Right renal pelvis (tissue), 4 donors: ENCODE measurements at regions not wholly inside any gene's neighbourhood (a gene's known extent, or its start where the extent isn't known, plus 50 kb on each side); places are given as distances from the start of the nearest gene placed in this dataset.

Source experiments
- DNase-seq, 4 donors: peaks; one replicate each; pipeline ENCODE4 v3.0.0-alpha.2; 2013; ENCODE audit warnings: low read depth in 4 of 4, low spot score in 3 of 4, missing footprints in 1 of 4

DNA sequence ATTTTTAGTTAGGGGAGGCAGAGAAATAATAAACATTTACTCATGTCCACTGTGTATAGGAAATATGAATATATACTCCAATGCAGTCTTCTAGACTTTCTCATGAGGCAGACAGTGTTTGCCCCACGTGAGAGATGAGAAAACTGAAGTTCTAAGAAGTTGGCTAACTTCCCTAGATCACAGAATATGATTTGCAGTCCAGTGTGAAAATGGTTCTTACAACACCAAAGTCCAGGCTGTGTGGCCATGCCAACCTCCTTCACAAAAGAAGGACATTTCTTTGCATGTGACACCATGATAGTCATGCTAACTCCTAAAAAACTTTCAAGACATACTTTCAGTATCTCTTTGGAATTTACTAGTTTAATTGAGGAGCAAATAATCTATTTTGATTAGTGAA lies 143.7 kb downstream of the IRS1 start:
- DNase-seq: no peak

DNA sequence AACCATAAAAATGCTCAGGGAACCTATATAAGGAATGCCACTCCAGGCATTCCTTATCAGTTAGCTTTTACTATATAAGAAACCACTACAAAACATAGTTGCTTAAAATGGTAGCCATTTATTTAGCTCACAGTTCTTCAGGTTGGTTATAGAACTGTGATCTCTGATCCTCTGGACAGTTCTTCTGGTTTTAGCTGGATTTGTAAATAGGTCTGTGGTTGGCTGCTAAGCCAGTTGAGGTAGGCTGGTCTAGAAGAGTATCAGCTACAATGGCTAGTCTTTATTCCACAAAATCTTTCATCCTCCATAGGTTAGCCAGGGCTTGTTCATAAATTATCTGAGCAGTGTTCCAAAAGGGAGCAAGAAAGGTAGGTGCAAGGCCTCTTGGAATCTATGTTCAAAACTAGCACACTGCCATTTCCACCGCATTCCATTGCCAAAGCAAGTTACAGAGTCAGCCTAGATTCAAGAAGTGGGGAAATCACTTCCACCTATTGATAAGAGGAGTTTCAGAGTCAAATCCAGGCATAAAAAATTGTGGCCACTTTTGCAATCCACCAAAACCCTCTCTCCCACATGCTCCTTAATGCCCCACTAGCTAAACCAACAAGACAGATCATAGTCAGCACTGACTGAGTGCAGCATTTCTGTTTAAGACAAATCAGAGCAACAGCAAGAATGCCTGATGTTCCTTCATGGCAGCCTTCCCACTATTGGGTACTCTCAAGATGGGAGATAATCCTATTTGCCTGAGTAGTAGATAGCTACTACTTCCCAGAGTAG lies 146.4 kb downstream of the IRS1 start:
- no peak for DNase-seq

DNA sequence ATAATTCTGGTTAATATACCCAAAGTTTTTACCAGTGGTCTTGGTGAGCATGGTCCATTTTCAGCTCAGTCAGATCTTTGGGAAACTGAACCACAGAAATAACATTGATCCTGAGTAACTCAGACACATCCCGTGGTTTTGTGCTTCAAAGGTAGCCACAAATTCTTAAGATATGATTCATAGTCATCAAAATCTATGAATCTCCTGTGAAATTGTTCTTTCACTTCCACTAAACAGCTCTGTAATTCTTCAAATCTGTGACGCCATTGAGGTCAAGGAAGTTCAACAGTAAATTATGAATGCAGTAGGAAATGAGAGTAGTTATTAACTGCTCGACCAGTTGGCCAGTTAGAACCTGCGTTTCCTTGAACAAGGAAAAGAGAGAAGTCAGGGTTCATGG lies 147.3 kb downstream of the IRS1 start:
- peak in 1 of 4 donors; percentile 28 for DNase-seq

DNA sequence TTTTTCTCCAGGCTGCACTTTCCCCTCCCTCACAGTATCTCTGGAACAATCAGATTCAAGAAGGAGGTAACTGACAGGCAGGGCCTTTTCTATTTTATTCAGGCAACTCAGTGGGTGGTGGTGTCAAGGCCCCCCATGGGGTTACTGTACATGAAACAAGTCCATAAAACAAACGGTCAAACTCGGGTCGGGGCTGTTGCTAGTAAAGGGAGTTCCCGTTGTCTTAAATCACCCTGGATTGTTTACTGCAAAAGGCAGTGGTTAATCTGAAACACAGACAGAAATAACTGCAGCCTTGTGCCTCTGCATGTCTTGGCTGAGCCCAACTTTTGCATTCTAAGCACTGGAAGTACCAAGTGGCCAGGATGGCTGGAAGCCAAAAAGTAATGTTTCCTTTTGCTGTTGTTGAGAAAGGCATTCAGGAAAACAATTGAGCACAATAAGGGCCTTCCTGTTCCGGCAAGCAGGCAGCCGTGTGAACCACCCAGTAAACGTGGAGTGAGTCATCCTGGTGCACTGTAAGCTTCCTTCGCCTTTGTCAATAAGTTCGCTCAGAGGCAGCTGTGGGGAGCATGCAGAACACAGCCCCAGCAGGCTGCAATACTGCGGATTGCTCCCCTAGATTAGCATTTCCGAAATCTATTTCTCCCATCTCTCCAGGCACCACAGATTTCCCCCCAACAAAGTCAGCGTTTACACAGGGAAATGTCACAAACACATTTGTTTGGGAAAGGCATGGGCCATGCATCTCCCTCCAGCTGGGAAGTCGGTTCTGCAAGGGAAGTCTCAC lies 149.6 kb downstream of the IRS1 start:
- DNase-seq: peak; percentile 62 to 80 (median 68)

DNA sequence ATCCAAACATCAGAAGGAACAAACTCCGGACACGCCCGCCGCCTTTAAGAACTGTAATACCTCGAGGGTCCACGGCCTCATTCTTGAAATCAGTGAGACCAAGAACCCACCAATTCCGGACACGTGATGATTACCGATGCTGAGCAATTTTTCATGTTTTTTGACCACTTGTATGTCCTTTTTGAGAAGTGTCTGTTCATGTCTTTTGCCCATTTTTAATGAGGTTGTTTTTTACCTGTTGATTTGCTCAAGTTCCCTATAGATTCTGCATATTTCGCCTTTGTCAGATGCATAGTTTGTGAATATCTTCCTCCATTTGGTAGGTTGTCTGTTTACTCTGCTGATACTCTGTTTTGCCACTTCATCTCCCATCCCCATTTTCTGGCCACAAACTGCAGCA lies 150.4 kb downstream of the IRS1 start:
- DNase-seq: no peak

DNA sequence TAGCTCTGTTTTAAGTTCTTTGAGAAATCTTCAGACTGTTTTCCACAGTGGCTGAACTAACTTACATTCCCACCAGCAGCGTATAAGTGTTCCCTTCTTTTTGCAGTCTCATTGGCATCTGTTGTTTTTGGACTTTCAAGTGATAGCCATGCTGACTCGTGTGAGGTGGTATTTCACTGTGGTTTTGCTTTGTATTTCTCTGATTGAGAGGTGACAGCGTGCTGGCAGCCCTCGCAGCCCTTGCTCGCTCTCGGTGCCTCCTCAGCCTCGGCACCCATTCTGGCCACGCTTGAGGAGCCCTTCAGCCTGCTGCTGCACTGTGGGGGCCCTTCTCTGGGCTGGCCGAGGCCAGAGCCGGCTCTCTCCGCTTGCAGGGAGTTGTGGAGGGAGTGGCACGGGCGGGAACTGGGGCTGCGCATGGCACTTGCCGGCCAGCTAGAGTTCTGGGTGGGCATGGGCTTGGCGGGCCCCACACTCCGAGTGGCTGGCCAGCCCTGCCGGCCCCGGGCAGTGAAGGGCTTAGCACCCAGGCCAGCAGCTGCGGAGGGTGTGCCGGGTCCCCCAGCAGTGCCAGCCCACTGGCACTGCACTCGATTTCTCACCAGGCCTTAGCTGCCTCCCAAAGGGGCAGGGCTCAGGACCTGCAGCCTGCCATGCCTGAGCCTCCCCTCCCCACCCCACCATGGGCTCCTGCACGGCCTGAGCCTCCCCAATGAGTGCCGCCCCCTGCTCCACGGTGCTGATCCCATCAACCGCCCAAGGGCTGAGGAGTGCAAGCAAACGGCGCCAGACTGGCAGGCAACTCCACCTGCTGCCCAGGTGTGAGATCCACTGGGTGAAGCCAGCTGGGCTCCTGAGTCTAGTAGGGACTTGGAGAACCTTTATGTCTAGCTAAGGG lies 151.8 kb downstream of the IRS1 start:
- no peak for DNase-seq

DNA sequence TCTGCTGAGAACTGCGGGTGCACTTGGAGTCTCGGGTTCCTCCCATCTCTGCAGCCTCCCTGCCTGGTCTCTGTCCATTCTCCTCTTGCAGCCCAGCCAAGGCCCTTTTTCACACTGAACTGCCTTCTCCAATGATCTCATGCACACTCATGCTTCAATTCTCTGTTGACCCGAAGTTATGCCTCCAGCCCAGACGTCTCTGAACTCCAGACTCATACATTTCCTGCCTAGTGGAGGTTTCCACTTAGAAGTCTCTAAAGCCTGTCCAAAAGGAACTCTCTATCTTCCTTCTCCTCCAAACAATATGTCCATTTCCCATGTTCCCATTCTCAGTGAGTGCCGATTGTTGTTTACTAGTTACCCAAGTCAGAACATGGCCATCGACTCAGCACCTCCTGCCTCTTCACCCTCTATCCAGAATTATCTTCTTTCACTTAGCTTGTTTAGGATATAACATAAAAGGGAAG lies 155.2 kb downstream of the IRS1 start:
- DNase-seq: no peak

DNA sequence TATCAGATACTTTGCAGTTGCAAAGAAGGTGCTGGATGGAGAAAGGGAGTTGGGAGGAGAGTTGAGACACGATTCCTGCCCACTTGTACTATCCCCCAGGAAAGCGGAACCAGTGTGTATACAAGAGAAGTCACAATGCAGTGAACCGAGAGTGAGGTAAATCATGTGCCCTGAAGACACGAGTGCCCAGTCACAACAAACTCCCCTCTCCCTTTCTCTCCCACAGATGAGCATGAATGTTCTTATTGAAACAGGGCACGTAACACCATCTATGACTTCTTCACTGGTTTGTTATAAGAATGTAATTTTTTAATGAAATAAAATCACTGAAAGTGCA lies 155.7 kb downstream of the IRS1 start:
- DNase-seq: no peak

DNA sequence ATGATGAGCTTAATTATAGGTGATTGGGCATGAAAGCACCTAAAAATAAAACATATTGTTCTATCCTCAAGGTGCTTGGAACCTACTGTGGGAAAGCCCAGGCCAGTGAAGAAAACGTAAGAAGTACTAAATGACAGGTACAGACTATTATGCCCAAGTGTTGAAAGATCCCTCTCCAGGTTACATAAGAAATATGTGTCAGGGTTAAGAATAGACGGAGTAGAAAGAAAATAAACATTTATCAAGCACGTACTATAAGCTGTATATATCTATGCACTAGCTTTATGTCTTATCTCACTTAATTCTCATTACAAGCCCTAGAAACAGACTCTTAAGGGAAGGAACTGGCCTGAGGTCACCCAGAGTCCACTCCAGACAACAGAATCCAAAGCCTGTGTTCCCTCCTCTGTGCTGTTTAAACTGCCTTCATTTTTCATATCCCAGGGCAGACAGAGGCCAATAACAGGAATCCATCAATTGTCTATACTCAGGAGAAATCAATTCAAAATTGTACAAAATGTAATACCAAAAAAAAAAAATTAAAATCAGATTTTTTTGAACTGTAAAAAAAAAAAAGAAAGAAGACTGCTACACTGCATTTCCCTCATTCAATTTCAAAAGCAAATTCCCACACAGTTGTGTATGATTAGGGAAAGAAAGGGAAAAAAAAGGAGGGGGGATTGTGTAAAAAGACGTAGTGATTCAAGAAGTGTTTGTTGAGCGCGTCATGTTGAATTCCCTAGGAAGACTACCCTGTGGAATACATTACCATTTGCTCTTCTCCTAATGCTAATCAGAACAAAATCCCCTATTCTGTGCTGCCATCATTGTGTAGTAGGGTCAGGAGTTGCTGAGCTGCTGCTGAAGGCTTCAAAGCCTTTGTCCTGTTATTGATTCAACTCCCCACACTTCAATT lies 156.3 kb downstream of the IRS1 start:
- no peak for DNase-seq

DNA sequence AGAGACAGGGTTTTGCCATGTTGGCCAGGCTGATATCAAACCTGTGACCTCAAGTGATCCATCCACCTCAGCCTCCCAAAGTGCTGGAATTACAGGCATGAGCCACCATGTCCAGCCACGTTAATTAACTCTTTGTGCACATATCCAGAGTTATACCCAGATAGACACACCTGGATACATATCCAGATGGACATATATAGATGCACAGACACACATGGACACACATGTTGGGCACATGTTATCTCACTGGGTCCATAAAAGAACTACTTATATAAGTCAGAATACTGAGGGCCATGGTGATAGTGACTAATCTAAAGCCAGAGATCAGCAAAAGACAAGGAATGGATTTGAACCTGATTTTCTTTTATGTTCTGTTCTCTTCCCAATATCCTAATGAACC lies 158.6 kb downstream of the IRS1 start:
- no peak for DNase-seq

DNA sequence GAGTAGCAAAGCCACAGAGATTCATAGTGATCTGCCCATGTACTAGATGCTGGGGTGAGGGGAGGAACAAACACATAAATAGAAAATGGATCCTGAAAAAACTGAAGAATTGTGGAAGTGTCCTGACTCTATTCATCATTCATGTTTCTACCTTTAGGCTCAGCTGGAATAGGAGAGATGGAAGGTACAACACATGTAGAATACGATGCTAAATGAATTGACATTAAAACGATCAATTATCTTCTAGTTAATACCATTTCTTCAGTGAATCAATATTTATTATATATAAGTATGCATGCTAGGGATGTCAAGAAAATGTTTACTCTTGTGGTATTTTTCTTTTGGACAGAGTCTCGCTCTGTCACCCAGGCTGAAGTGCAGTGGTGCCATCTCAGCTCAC lies 159.1 kb downstream of the IRS1 start:
- no peak for DNase-seq

DNA sequence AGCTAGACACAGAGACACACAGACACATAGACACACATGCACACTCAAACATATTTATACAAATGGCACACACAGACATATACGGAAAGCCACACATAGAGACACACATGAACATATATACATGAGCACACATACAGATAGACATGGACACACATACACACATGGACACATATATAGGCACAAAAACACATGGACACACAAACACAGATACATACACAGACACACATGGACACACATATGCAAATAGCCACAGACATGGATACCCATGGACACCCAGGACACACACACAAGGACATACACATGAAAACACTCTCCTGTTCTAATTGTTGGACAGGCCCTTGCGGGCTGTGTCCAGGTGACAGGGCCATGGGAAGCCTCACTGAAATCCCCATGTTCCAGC lies 160.1 kb downstream of the IRS1 start:
- DNase-seq: no peak

DNA sequence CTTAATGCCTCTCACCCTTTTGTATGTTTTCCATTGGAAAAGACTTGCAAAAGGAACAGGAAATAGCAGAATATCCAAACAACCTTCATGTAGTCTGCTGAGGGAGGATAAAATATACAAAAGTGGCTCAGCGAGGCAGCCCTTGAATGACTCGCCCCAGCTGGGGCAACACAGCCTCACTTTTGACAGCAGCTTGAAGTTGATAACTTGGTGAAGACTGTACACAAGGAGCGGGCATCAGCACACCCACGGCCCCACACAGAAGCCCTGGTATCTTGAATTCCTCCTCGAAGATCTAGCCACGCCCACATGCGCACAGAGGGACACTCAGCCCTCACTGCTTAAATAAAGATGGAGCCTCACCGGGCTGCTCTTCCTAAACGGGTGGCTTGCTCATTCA lies 161.0 kb downstream of the IRS1 start:
- DNase-seq: no peak

DNA sequence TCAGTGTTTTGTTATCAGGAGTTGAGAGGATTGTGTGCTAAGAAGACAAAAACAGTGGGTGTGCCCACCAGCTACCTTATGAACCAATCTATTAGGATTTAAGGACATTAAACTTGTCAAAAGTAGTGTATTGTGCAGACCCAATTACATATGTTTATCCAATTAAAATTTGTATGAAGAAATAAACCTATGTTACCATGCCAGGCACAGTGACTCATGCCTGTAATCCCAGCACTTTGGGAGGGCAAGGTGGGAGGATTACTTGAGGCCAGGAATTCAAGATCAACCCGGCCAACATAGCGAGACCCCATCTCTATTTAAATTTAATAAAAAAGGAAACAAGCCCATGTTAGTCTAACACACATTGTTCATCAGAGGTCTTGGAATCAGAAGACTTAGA lies 162.2 kb downstream of the IRS1 start:
- DNase-seq: no peak

DNA sequence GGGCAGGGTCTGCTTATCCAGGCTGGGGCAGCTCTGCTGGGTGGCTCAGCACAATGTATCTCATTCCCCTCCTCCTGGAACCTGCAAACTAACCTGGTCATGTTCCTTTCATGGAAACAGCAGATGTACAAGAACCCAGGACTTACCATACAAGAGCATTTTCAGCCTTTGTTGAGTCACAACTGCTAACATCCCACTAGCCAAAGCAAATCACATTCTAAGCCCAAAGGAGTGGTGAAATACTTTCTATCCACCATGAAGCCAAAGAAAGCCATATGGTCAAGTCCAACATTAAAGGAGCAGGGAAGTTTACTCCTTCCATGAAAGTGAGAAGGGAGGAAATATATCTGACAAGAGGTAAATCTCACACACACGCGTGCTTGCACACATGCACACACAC lies 163.0 kb downstream of the IRS1 start:
- no peak for DNase-seq

DNA sequence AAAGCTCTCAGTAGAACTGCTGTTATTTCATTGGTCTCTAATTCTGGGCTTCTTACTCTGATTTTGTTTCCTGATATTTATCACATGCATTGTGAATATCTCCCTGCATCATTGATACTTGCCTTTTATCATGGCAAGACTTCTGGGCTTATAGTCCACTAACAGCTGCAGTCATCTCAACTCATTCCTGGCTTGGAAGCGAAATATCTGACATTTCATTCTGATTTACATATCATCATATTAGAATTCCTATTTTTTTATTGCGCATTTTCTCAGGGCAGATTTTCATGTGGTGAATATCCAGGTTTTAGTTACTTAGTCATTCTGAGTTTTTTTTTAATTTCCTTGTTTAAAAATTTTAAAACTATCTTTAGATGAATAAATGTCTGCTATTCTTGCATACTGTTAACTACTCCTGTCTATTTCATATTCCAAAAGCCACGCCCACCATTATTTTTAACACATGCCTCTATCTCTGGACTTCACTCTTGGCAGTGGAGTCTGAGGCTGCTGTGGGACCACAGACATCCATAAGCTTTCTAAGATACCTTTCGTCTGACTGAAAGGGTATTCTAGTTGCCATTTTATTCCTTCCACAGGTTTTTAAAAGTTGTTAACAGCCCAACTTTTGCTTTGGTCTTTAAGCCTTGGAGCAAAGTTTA lies 164.5 kb downstream of the IRS1 start:
- DNase-seq: no peak

DNA sequence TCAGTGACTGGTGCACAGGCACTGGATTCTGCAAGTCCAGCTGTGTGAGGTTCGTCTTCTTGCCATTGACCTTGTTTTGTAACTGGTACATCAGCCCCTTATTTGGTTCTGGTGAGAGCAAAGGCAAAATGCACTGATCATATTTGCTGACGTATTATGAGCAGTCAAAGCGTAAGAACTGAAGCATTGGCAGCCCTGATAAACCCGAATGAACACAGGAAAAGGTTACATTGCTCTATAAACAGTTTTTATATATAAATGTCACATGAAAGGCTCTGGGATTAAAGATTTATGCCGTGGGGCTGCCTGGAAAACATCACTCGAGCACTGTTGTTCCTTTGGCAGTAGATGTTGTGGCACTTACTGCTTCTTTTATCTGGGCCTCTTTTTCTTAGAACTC lies 167.9 kb downstream of the IRS1 start:
- peak in 1 of 4 donors; percentile 49 for DNase-seq

DNA sequence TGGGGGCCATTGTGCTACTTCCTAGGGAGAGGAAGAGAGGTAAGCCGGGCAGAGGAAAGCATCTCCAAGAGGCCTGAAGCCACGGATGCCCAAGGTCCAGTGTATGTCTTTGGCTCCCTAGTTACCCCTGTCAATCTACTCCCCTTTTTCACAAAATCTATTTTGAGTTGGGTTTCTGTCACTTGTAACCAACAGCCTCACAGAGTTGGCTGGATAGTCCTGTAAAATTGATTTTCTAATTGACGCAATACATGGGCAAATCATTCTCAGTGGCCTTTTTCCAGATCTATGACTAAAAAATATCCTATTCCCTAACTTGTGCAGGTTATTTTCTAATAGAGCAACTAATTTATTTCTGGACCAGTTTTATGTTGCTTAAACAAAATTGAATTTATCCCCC lies 168.4 kb downstream of the IRS1 start:
- no peak for DNase-seq

DNA sequence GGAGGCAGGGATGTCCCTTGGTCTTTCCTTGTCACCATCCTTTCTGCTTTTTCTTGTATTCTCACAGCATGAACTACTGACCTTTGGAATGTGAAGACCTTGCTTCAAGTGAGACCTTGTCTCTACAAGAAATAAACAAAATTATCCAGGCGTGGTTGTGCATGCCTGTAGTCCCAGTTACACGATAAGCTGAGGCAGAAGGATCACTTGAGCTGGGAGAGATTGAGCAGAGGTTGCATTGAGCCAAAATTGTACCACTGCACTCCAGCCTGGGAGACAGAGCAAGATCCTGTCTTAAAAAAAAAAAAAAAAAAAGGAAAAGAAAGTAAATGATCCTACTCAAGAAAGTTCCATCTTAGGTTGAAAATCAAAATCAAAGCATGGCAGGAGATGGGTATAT lies 173.7 kb downstream of the IRS1 start:
- DNase-seq: no peak
